CD14-positive monocyte (primary cell): ENCODE measurements at regions not wholly inside any gene's neighbourhood (a gene's known extent, or its start where the extent isn't known, plus 50 kb on each side); places are given as distances from the start of the nearest gene placed in this dataset.

Source experiments
- DNase-seq, 3 donors: peaks; one replicate each; pipeline ENCODE4 v3.0.0-alpha.2; 2011 to 2022
- H2AFZ ChIP-seq: 2 replicates; pipeline ENCODE4 v1.6.0; 2012; ENCODE audit warnings: mild to moderate bottlenecking, low read depth, low read length, inconsistent platforms; ENCODE audit not compliant: insufficient read depth, poor library complexity, severe bottlenecking
- H3K27ac ChIP-seq, 2 donors: 1 replicate in 1 of 2; 2 replicates in 1 of 2; pipeline ENCODE4 v1.5.1; 2012 to 2013; ENCODE audit warnings: low read length in 2 of 2, control low read depth in 1 of 2, inconsistent platforms in 1 of 2, low read depth in 1 of 2, mild to moderate bottlenecking in 1 of 2
- H3K27me3 ChIP-seq, 2 donors: one replicate each; pipeline versions ENCODE4 v1.6.0 to v1.6.1; 2011 to 2013; ENCODE audit warnings: low read length in 2 of 2; ENCODE audit not compliant: control insufficient read depth in 2 of 2, insufficient read depth in 2 of 2
- H3K36me3 ChIP-seq, 2 donors: replicated peaks in 1 of 2; 1 replicate in 1 of 2; 2 replicates in 1 of 2; pipeline versions ENCODE4 v1.5.1 to v1.6.1; 2012 to 2013; ENCODE audit warnings: low read length in 2 of 2, control low read depth in 1 of 2, inconsistent platforms in 1 of 2, mild to moderate bottlenecking in 1 of 2; ENCODE audit not compliant: insufficient read depth in 2 of 2, control insufficient read depth in 1 of 2
- H3K4me1 ChIP-seq, 2 donors: 1 replicate in 1 of 2; 2 replicates in 1 of 2; pipeline versions ENCODE4 v1.5.1 to v1.6.1; 2012 to 2013; ENCODE audit warnings: low read length in 2 of 2, control low read depth in 1 of 2, inconsistent platforms in 1 of 2, mild to moderate bottlenecking in 1 of 2, moderate library complexity in 1 of 2; ENCODE audit not compliant: insufficient read depth in 2 of 2, control insufficient read depth in 1 of 2
- H3K4me2 ChIP-seq: replicated peaks from 2 replicates; pipeline ENCODE3; 2012; ENCODE audit warnings: low read length, moderate library complexity, mild to moderate bottlenecking; ENCODE audit not compliant: poor library complexity, severe bottlenecking; ENCODE audit errors: extremely low read depth
- H3K4me3 ChIP-seq, 3 experiments: fragments of 200-600 bp in 1 of 3; sonication (generic) in 1 of 3; replicated peaks in 1 of 3; 1 replicate in 2 of 3; 2 replicates in 1 of 3; pipeline ENCODE4 v1.5.1; 2011 to 2013; ENCODE audit warnings: low read length in 3 of 3, mild to moderate bottlenecking in 3 of 3, control low read depth in 2 of 3, low read depth in 2 of 3, inconsistent platforms in 1 of 3, moderate library complexity in 1 of 3
- H3K79me2 ChIP-seq: 2 replicates; pipeline ENCODE4 v1.6.0; 2012; ENCODE audit warnings: mild to moderate bottlenecking, control low read depth, inconsistent platforms, low read length, moderate library complexity; ENCODE audit not compliant: insufficient read depth
- H3K9ac ChIP-seq: 2 replicates; pipeline ENCODE4 v1.6.0; 2017; ENCODE audit warnings: low read length, mild to moderate bottlenecking; ENCODE audit not compliant: insufficient read depth, poor library complexity, severe bottlenecking
- H3K9me3 ChIP-seq, 2 donors: replicated peaks in 1 of 2; 1 replicate in 1 of 2; 2 replicates in 1 of 2; pipeline versions ENCODE4 v1.5.1 to v1.6.1; 2012 to 2013; ENCODE audit warnings: low read length in 2 of 2, control low read depth in 1 of 2; ENCODE audit not compliant: control insufficient read depth in 1 of 2, insufficient read depth in 1 of 2
- H4K20me1 ChIP-seq: 2 replicates; pipeline ENCODE4 v1.6.0; 2012; ENCODE audit warnings: mild to moderate bottlenecking, low read length, control low read depth, moderate library complexity; ENCODE audit not compliant: insufficient read depth
- H3K27ac Mint-ChIP-seq, 7 donors: one replicate each; pipeline ENCODE4 v1.8.0; 2020; ENCODE audit warnings: mild to moderate bottlenecking in 7 of 7, mixed read lengths in 7 of 7, moderate library complexity in 6 of 7, inconsistent platforms in 2 of 7
- H3K27me3 Mint-ChIP-seq, 3 donors: one replicate each; pipeline ENCODE4 v1.8.0; 2021 to 2022; ENCODE audit warnings: low read depth in 3 of 3, mild to moderate bottlenecking in 3 of 3, mixed read lengths in 3 of 3, moderate library complexity in 3 of 3, inconsistent platforms in 1 of 3
- H3K36me3 Mint-ChIP-seq, 2 donors: one replicate each; pipeline ENCODE4 v1.8.0; 2020; ENCODE audit warnings: mixed read lengths in 2 of 2, inconsistent platforms in 1 of 2, mild to moderate bottlenecking in 1 of 2
- H3K4me1 Mint-ChIP-seq: one replicate; pipeline ENCODE4 v1.8.0; 2020; ENCODE audit warnings: mild to moderate bottlenecking, mixed read lengths
- H3K4me3 Mint-ChIP-seq, 2 donors: one replicate each; pipeline ENCODE4 v1.8.0; 2020; ENCODE audit warnings: mild to moderate bottlenecking in 2 of 2, mixed read lengths in 2 of 2, moderate library complexity in 1 of 2
- H3K9me3 Mint-ChIP-seq, 7 donors: one replicate each; pipeline ENCODE4 v1.8.0; 2020 to 2022; ENCODE audit warnings: mixed read lengths in 7 of 7, mild to moderate bottlenecking in 6 of 7, moderate library complexity in 6 of 7, inconsistent platforms in 2 of 7
- CTCF ChIP-seq: fragments of 200-600 bp; IDR thresholded peaks from one replicate; pipeline ENCODE4 v1.8.0; 2022; ENCODE audit warnings: antibody characterized with exemption, mild to moderate bottlenecking
- WGBS: methylation state at CpG from one replicate; pipeline ENCODE4 v1.1.5; 2013; ENCODE audit warnings: missing lambda C conversion rate; ENCODE audit not compliant: insufficient coverage; 5-methylcytosine and 5-hydroxymethylcytosine counted together
- intact Hi-C, 2 donors: fragments of 100-400 bp; cut with micrococcal nuclease; formaldehyde crosslinking; loops; one replicate each; pipeline versions ENCODE4 v1.15.0 to v1.15.1; 2023

- H3K36me3 ChIP-seq = no peaks in the 10 kb centered on the region
- no peak for DNase-seq
- no peak for TF ChIP-seq CTCF
- Mint-ChIP-seq H3K9me3 (peaks cover 0 to 5% (median 3%) of the 10 kb centered on the region in 7 donors), H3K27me3 (peaks cover 6 to 14% (median 13%) of the 10 kb centered on the region in 3 donors), H3K36me3 (no peaks in the 10 kb centered on the region), H3K27ac (no peak overlapping the region), H3K4me3 (no peak overlapping the region), H3K4me1 (no peaks in the 10 kb centered on the region)
- peaks cover 0 to 12% of the 10 kb centered on the region in 2 donors for H3K27me3 ChIP-seq
- H2AFZ ChIP-seq = no peak overlapping the region
- H3K4me1 ChIP-seq = no peaks in the 10 kb centered on the region
- no peak overlapping the region for H3K4me3 ChIP-seq
- H3K9ac ChIP-seq = no peak overlapping the region
- no peaks in the 10 kb centered on the region for H3K79me2 ChIP-seq
- no peaks in the 10 kb centered on the region for H3K9me3 ChIP-seq
- WGBS = no CpG with 5 or more reads among the region's 6 CpGs
- no peak overlapping the region for H3K27ac ChIP-seq
- H4K20me1 ChIP-seq = no peaks in the 10 kb centered on the region
- no peak overlapping the region for H3K4me2 ChIP-seq
- intact Hi-C loops = no loop called here
Observed at GRCh38 chr9:14369011-14369410, 55.1 kb upstream of the NFIB start.

- intact Hi-C loops = no loop called here
- Histone ChIP-seq H3K4me2 (no peak overlapping the region), H3K4me3 (no peak overlapping the region), H3K27ac (no peak overlapping the region), H3K9ac (no peak overlapping the region), H3K9me3 (no peaks in the 10 kb centered on the region), H4K20me1 (no peaks in the 10 kb centered on the region), H3K4me1 (no peaks in the 10 kb centered on the region), H3K27me3 (peaks cover 0 to 12% of the 10 kb centered on the region in 2 donors), H3K79me2 (no peaks in the 10 kb centered on the region), H2AFZ (no peak overlapping the region), H3K36me3 (no peaks in the 10 kb centered on the region)
- H3K4me3 Mint-ChIP-seq = no peak overlapping the region
- H3K27ac Mint-ChIP-seq = no peak overlapping the region
- peaks cover 10 to 13% (median 10%) of the 10 kb centered on the region in 3 donors for H3K27me3 Mint-ChIP-seq
- no peak for DNase-seq
- no peak for TF ChIP-seq CTCF
- H3K36me3 Mint-ChIP-seq = no peaks in the 10 kb centered on the region
- H3K9me3 Mint-ChIP-seq = peaks cover 0 to 4% (median 2%) of the 10 kb centered on the region in 7 donors
- no peaks in the 10 kb centered on the region for H3K4me1 Mint-ChIP-seq
- 20% methylated on average over 10 of the region's 10 CpGs for WGBS
Observed at GRCh38 chr9:14366076-14366475, 52.1 kb upstream of the NFIB start.
